ENCODE measurements at regions not wholly inside any gene's neighbourhood (a gene's known extent, or its start where the extent isn't known, plus 50 kb on each side); places are given as distances from the start of the nearest gene placed in this dataset.

DNA sequence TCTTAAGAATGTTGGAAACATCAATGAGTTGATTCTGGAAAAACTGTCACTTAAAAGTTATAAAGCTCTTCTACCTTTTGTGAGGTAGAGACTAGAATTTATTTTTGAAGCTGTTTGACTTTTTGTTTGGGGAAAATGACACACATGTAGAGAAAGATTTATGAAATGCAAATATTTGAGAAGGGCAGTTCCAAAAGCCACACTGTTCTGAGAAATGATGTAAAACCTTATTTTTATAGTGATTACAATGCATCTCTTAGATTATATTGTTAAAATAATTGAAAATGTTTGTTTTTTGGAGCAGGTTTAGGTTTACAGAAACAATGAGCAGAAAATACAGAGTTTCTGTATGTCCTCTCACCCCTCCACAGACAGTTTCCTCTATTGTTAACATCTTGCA lies 116.1 kb upstream of the CMC1 start:
- intact Hi-C loops (cut with micrococcal nuclease), result no loop called here
- Histone ChIP-seq H3K79me2 (ENCODE audit: insufficient read depth, low read length) (no peaks in the 10 kb centered on the region), H3K4me1 (ENCODE audit: control insufficient read depth in 1 of 2, insufficient read depth in 2 of 2, low read length in 2 of 2) (no peaks in the 10 kb centered on the region), H3K9ac (ENCODE audit: insufficient read depth, low read length, poor library complexity, severe bottlenecking) (no peak overlapping the region), H3K9me3 (replicated peaks in 1 of 2; ENCODE audit: control insufficient read depth in 1 of 2, insufficient read depth in 1 of 2, low read length in 2 of 2) (no peaks in the 10 kb centered on the region), H2AFZ (ENCODE audit: insufficient read depth, low read depth, low read length, poor library complexity, severe bottlenecking) (no peak overlapping the region), H4K20me1 (ENCODE audit: insufficient read depth, low read length) (no peaks in the 10 kb centered on the region), H3K4me2 (replicated peaks; ENCODE audit: extremely low read depth, low read length, poor library complexity, severe bottlenecking) (no peak overlapping the region), H3K4me3 (replicated peaks in 1 of 3; ENCODE audit: low read depth in 2 of 3, low read length in 3 of 3) (no peak overlapping the region), H3K36me3 (replicated peaks in 1 of 2; ENCODE audit: control insufficient read depth in 1 of 2, insufficient read depth in 2 of 2, low read length in 2 of 2) (no peaks in the 10 kb centered on the region), H3K27ac (ENCODE audit: low read depth in 1 of 2, low read length in 2 of 2) (no peak overlapping the region), H3K27me3 (ENCODE audit: control insufficient read depth in 2 of 2, insufficient read depth in 2 of 2, low read length in 2 of 2) (no peaks in the 10 kb centered on the region)
- Mint-ChIP-seq H3K27ac (no peak overlapping the region), H3K4me1 (no peaks in the 10 kb centered on the region), H3K27me3 (ENCODE audit: low read depth in 3 of 3) (no peaks in the 10 kb centered on the region), H3K9me3 (peaks cover 0 to 3% (median 0%) of the 10 kb centered on the region in 7 donors), H3K36me3 (no peaks in the 10 kb centered on the region), H3K4me3 (no peak overlapping the region)
- DNase-seq, result no peak
- TF ChIP-seq, protein P1, sequence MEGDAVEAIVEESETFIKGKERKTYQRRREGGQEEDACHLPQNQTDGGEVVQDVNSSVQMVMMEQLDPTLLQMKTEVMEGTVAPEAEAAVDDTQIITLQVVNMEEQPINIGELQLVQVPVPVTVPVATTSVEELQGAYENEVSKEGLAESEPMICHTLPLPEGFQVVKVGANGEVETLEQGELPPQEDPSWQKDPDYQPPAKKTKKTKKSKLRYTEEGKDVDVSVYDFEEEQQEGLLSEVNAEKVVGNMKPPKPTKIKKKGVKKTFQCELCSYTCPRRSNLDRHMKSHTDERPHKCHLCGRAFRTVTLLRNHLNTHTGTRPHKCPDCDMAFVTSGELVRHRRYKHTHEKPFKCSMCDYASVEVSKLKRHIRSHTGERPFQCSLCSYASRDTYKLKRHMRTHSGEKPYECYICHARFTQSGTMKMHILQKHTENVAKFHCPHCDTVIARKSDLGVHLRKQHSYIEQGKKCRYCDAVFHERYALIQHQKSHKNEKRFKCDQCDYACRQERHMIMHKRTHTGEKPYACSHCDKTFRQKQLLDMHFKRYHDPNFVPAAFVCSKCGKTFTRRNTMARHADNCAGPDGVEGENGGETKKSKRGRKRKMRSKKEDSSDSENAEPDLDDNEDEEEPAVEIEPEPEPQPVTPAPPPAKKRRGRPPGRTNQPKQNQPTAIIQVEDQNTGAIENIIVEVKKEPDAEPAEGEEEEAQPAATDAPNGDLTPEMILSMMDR (IDR thresholded peaks at IDR 0.05), result no peak

DNA sequence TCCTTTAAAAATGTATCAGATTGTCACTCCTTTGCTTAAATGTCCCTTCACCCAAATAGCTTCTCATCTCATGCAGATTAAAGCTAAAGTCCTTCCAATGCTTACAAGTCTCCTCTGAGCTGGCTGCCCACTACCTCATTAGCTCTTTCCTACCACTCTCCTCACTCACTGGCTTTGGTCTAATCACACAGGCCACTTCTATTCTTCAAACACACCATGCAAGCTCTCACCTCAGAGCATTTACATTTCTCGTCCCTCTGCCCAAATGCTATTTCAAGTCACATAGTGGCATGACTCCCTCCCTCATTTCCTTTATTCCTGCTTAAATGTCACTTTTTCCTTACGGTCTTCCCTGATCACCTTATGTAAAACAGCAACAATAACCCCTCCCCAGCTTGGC lies 110.6 kb upstream of the CMC1 start:
- Histone ChIP-seq H3K4me2 (replicated peaks; ENCODE audit: extremely low read depth, low read length, poor library complexity, severe bottlenecking) (no peak overlapping the region), H3K4me3 (replicated peaks in 1 of 3; ENCODE audit: low read depth in 2 of 3, low read length in 3 of 3) (no peak overlapping the region), H3K9ac (ENCODE audit: insufficient read depth, low read length, poor library complexity, severe bottlenecking) (no peak overlapping the region), H3K79me2 (ENCODE audit: insufficient read depth, low read length) (no peaks in the 10 kb centered on the region), H3K4me1 (ENCODE audit: control insufficient read depth in 1 of 2, insufficient read depth in 2 of 2, low read length in 2 of 2) (no peaks in the 10 kb centered on the region), H3K27ac (ENCODE audit: low read depth in 1 of 2, low read length in 2 of 2) (no peak overlapping the region), H2AFZ (ENCODE audit: insufficient read depth, low read depth, low read length, poor library complexity, severe bottlenecking) (no peak overlapping the region), H3K27me3 (ENCODE audit: control insufficient read depth in 2 of 2, insufficient read depth in 2 of 2, low read length in 2 of 2) (no peaks in the 10 kb centered on the region), H3K36me3 (replicated peaks in 1 of 2; ENCODE audit: control insufficient read depth in 1 of 2, insufficient read depth in 2 of 2, low read length in 2 of 2) (no peaks in the 10 kb centered on the region), H4K20me1 (ENCODE audit: insufficient read depth, low read length) (no peaks in the 10 kb centered on the region), H3K9me3 (replicated peaks in 1 of 2; ENCODE audit: control insufficient read depth in 1 of 2, insufficient read depth in 1 of 2, low read length in 2 of 2) (no peaks in the 10 kb centered on the region)
- WGBS (ENCODE audit: insufficient coverage), result 89% methylated on average over 2 of the region's 2 CpGs
- intact Hi-C loops (cut with micrococcal nuclease), result no loop called here
- Mint-ChIP-seq H3K36me3 (no peaks in the 10 kb centered on the region), H3K9me3 (peaks cover 0 to 3% (median 0%) of the 10 kb centered on the region in 7 donors), H3K27me3 (ENCODE audit: low read depth in 3 of 3) (peaks cover 0 to 2% (median 0%) of the 10 kb centered on the region in 3 donors), H3K27ac (no peak overlapping the region), H3K4me3 (no peak overlapping the region), H3K4me1 (no peaks in the 10 kb centered on the region)
- no peak for DNase-seq
- TF ChIP-seq, protein P1 (IDR thresholded peaks at IDR 0.05), result no peak
